Vagina (tissue), 2 donors: ENCODE measurements at regions not wholly inside any gene's neighbourhood (a gene's known extent, or its start where the extent isn't known, plus 50 kb on each side); places are given as distances from the start of the nearest gene placed in this dataset.
"Not testable (repeated sequence)": the region's sequence is repeated elsewhere in the genome, so short reads cannot be mapped to it uniquely, and the experiment has no call there.

Experiments used
- POLR2A ChIP-seq, 2 donors: fragments of 450-650 bp; IDR thresholded peaks; one replicate each; pipeline ENCODE4 v1.6.1; 2017; ENCODE audit warnings: antibody characterized with exemption in 2 of 2, mild to moderate bottlenecking in 2 of 2, moderate library complexity in 2 of 2
- TF ChIP-seq, protein P1 (sequence below), 3 experiments: fragments of 450-650 bp in 2 of 3; fragments of 200-600 bp in 1 of 3; sonication (generic) in 1 of 3; IDR thresholded peaks; one replicate each; pipeline ENCODE4 v1.5.1; 2017 to 2019; ENCODE audit warnings: antibody characterized with exemption in 3 of 3, mild to moderate bottlenecking in 2 of 3, moderate library complexity in 2 of 3

DNA sequence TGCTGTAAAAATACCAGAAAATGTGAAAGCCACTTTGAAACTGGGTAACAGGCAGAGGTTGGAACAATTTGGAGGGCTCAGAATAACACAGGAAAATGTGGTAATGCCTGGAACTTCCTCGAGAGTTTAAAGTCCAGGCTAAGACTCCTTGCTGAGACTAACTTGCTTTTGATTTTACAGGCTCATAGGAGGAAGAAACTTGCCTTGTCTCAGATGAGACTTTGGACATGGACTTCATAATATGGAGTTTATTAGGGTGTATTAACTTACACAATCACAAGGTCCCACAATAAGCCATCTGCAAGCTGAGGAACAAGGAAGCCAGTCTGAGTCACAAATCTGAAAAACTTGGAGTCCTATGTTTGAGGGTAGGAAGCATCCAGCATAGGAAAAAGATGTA, 293.4 kb upstream of the TMEFF2 start:
- TF ChIP-seq, protein P1, sequence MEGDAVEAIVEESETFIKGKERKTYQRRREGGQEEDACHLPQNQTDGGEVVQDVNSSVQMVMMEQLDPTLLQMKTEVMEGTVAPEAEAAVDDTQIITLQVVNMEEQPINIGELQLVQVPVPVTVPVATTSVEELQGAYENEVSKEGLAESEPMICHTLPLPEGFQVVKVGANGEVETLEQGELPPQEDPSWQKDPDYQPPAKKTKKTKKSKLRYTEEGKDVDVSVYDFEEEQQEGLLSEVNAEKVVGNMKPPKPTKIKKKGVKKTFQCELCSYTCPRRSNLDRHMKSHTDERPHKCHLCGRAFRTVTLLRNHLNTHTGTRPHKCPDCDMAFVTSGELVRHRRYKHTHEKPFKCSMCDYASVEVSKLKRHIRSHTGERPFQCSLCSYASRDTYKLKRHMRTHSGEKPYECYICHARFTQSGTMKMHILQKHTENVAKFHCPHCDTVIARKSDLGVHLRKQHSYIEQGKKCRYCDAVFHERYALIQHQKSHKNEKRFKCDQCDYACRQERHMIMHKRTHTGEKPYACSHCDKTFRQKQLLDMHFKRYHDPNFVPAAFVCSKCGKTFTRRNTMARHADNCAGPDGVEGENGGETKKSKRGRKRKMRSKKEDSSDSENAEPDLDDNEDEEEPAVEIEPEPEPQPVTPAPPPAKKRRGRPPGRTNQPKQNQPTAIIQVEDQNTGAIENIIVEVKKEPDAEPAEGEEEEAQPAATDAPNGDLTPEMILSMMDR (IDR thresholded peaks at IDR 0.05): not testable (repeated sequence)
- not testable (repeated sequence) for TF ChIP-seq POLR2A (IDR thresholded peaks at IDR 0.05)
